ENCODE measurements at regions not wholly inside any gene's neighbourhood (a gene's known extent, or its start where the extent isn't known, plus 50 kb on each side); places are given as distances from the start of the nearest gene placed in this dataset.

DNA sequence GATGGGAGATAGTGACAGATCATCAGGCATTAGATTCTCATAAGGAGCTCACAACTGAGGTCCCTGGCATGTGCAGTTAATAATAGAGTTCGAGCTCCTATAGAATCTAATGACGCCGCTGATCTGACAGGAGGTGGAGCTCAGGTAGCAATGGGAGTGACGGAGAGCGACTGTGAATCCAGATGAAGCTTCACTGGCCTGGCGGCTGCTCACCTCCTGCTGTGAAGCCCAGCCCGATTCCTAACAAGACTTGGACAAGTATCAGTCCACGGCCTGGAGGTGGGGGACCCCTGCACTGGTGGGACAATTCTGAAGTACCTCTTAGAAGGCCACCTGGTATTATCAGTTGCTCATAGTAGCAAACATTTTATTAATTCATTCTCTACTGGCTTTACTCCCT, 377.9 kb upstream of the ITGA1 start:
- no peak for DNase-seq (ENCODE audit: low read depth in 3 of 3)

DNA sequence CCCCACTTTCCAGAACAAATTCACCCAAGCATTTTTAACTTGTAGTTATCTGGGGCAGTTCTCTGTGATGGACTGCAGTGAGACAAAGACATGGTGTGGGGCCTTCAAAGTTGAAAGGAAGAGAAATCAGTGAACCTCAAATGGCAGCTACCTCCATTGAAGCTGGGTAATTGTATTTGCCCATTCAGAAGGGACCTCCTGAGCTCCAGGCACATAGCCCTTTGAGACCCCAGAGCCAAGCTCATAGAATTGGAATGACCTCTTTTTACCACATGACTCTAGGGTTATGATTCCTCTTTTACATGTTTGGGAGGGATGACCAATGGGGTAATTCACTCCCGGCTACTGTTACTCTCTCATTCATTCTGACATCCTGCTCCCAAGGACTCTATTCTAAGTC, 368.4 kb upstream of the ITGA1 start:
- DNase-seq (ENCODE audit: low read depth in 3 of 3) = no peak

DNA sequence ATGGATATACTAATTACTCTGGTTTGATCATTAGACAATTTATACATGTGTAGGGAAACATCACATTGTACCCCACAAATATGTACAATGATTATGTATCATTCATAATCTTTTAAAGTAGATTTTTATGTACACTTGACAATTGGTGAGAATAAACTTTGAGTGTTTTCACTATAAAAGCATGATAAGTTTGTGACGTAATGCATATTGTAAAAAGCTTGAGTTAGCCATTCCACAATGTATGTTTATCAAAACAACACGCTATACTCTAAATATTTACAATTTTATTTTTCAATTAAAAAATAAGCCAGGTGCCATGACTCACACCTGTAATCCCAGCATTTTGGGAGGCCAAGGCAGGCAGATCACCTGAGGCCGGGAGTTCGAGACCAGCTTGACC, 360.1 kb upstream of the ITGA1 start:
- no peak for DNase-seq (ENCODE audit: low read depth in 3 of 3)

DNA sequence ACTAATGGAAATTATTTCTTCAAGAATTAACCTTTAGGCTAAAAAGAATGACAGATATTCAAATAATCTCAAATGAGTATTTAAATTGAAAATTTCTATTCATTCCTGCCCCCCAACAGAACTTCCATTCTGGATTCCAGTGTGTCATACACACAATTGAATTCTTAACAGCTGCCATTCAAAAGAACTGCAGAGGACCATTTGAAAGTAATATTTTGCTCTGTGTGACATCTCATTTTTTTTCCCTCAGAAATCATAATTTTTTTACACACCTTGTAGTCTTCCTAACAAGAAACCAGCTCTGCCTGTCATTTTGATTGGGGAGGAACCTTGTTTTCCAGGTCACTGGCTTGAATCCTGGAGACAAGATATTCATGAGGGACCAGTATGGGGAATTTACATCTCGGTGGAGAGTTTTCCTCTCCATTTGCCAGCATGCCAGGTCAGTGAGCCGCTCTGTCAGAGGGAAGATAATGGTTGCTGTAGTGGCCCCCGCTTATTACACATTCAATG, 358.7 kb upstream of the ITGA1 start:
- no peak for DNase-seq (ENCODE audit: low read depth in 3 of 3)

DNA sequence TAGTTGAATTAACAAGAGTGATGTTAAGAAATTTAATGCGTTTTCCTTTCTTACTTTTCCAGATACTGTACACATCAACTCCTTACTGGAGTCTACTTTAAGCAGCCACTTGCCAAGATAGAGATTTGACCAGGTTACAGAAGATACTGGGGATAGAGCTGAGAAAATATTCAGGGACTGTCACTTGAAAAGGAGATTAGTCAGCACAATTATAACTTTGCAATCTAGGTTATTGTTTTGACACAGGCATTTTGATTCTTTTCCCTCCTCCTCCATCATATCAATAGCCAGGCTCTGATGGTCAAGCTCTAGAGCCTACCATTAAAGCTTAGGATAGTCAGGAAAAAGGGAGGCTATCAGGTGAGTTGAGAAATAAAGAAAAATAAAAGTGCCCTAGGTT, 345.9 kb upstream of the ITGA1 start:
- DNase-seq (ENCODE audit: low read depth in 3 of 3) = no peak

DNA sequence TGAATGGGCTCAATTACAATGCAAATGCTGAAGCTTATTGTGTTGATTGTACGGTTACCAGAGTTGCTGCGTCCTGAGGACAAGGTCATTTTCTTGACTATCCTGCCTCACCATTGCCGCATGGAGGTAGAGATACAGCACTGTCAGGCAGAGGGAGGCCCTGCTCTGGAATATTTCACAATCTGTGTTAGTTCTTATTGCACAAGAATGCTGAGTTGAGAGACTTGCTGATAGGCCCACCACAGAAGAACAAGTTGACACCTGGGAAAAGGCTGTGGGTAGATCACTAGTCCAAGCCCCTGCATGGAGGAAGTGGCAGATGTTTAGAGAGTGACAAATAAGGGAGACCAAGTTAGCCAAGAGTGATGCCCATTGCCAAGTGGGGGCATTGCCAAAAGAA, 344.5 kb upstream of the ITGA1 start:
- no peak for DNase-seq (ENCODE audit: low read depth in 3 of 3)

DNA sequence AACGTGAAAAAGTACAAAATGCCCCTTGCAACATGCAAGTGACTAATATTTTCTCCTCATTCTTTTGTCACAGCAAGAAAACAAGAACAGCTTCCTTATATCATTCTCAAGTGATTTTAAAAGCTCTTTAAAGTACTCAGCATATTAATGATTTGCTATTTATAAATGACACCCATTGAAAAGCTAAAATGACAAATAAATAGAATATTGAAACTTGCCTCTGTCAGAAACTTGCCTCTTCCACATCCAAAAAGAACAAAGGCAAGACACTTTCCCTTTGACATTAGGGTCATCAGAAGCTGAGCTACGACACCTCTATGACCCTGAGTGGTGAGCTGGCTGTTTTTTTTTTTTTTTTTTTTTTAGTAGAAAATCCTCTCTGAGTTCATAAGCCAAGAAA, 339.6 kb upstream of the ITGA1 start:
- no peak for DNase-seq (ENCODE audit: low read depth in 3 of 3)

DNA sequence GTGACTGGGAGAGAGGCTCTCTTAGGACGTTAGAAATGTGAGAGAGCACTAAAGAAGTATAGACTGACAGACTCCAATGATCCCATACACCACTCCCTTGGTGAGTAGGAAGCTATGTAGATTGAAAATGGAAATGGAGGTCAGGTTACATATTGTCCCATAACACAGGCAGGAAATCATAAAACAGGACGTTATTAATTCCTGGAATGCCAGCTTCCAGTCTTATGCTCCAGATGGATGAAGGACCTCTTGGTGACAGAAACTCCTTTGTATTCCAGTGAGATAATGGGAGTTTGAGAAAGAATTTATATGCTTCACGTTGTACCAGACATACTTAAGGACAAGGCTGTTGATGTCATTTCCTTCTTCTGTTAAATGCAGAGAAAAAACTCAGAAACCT, 338.2 kb upstream of the ITGA1 start:
- no peak for DNase-seq (ENCODE audit: low read depth in 3 of 3)

DNA sequence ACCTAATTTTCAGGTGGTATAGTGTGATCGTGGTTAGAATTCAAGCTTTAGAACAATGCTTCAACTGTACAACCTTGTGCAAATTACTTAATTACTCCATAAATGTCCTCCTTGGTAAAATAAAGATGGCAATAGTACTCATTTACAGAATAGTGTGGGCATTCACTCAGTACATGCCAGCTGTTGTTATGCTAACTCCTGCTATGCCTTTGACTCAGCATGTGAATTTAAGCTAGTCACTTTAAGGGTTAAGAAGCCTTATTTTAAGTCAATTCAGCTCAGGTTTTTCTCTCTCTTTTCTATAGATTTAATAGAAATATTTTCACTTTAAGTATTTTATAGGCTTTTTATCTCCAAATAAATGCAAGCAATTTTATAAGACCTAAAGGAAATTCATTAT, 335.6 kb upstream of the ITGA1 start:
- no peak for DNase-seq (ENCODE audit: low read depth in 3 of 3)

DNA sequence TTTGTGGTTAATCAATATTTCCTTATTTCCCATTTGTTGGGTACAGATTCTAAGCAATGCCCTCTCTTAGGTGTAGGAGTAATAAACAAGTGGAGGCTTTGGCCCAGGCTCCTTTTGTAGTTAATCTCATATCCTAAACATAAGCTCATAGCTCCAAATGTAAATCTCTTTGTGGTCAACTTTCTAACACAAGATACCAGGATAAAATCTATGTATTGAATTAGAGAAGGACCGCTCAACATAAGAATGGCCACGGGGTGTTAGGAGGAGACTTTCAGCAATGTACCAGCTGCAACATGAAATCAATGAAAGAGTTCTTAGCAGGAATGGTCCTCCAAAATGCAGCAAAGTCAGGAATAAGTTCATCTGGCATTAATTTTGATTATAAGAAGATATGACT, 334.5 kb upstream of the ITGA1 start:
- no peak for DNase-seq (ENCODE audit: low read depth in 3 of 3)

DNA sequence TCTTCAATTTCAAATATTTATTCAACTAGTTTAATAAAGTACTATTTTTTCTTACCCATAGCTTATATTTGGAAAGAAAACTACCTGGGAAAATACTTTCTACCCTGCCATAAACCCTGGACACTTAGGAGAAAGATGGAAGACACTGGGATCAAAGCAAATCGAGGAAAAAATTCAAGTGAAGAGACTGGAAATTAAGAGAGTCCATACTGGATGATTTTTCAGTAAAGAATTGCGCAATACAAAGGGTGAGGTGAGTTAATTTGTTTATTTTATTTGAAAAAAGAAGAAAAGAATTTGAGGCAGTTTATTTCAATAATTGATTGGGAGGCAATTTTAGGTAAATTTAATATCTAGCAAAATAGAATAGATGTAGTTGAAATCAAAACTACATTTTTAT, 331.8 kb upstream of the ITGA1 start:
- no peak for DNase-seq (ENCODE audit: low read depth in 3 of 3)

DNA sequence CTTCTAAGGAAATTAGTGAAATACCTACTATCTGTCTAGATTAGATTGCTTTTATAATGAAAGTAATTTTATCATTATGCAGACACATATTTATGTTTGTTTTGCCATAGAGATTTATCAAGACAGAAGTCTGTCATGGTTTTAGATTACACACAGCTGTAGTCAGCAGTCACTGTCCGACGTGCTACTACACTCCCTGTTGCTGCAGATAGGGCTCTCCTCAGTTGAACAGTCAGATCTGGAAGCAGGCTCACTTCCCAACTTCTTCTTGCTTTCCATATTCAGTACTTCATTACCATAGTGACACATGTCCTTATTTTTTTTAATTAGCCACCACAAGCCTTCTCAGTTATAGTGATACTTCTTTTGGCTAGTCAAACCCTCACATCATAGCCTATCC, 329.9 kb upstream of the ITGA1 start:
- no peak for DNase-seq (ENCODE audit: low read depth in 3 of 3)

DNA sequence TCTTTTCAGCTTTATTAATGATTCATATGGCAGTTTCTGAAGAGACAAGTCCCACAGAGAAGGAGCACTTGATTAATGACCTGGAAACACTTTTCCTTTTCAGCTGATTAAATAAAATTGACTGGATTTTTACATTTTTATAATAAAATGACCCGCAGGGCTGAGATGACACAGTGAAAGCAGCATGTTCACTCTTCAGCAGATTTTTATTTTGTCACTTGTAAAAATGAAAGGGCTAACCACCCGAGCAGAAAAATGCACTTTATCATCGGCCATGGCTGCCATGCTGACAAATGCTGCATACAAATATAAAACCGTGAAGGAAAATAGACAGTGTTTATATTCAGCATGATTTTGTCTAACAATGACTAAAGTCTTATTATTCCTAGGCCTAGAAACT, 321.6 kb upstream of the ITGA1 start:
- DNase-seq (ENCODE audit: low read depth in 3 of 3) = no peak

DNA sequence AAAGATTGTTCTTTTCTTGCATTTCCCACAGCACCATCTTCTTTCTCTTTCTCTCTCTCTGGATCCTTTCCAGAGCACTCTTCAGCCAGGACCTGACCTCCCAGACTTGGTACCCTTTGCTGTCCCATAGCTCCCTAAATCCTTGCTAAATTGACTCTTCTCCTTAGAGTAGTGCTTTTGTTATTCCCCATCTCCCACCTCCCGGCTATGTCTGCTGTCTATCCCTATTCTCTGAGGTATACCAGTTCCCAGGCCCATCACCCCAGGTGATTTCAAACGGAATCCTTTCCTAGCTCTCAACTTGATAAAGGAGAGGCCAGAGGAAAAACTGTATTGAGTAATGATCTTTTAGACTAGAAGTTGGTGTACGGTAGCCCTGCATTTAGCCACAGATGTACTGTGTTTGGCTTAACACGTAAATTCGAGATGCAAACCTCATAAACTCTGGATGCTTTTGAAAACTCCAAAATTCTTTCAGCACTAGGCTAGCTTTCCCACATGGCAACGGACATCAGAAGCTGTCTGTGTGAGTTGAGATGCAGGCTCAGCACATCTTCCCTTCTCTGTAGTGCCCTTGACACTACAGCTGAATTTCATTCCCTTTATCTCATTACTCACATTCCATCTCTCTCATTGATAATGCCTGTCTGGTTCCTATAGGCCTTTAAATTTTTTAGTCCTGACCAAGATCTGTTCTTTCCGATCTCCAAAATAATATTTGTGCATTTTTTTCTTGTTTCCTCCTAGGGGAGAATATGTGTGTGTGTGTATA, 320.8 kb upstream of the ITGA1 start:
- DNase-seq (ENCODE audit: low read depth in 3 of 3) = no peak

DNA sequence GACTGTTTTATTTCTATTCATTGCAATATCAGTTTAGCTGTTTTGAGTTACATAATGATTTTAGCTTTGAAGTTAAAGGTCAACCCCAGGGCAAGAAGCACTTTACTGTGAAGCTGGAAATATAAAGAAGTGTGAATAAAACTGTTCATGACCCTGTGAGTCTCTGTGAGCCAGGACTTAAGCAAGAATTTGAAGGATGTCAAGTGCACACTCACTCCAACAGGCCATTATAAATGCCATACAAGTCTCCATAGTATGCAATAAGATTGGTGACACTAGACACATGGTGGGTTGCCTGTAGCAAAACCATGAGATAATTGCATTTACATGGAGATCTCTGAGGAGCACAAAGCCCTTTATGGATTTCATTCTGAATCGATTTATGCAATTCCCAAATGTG, 318.7 kb upstream of the ITGA1 start:
- DNase-seq (ENCODE audit: low read depth in 3 of 3) = no peak

DNA sequence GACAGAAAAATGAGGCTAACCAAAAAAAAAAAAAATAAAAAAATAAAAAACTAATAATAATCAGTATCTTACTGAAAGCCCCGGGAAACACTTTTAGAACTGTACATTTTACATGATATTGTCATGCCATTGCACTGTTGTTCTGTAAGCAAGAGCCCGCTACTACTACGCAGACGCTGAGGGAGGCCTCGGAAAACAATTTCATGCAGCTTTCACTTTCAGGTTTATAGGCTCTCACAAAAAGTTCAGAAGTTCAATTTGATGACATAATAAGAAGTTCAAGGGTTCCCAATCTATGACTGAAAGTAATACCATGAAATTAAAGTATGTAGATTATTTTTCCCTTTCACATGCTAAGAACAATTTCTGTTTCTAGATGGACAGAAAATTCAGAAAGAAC, 318.3 kb upstream of the ITGA1 start:
- DNase-seq (ENCODE audit: low read depth in 3 of 3) = no peak

DNA sequence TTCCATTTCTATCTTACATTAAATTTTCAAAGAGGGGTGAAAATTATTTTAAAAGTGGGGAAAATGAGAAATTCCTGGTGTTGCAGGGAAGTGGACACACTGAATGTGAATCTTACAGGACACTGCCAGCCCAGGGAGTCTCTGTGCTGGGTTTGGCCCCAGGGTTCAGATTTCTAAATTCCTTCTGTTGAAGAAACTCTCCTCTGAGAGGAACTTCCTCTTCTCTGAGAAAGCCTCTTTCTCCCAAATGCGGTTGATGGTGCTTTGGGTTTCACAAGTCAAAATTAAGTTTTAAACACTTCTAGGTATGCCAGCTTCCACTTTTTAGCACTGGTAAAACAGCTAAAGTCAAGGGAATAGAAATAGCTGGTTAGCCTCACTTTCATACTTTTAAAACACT, 317.9 kb upstream of the ITGA1 start:
- no peak for DNase-seq (ENCODE audit: low read depth in 3 of 3)

DNA sequence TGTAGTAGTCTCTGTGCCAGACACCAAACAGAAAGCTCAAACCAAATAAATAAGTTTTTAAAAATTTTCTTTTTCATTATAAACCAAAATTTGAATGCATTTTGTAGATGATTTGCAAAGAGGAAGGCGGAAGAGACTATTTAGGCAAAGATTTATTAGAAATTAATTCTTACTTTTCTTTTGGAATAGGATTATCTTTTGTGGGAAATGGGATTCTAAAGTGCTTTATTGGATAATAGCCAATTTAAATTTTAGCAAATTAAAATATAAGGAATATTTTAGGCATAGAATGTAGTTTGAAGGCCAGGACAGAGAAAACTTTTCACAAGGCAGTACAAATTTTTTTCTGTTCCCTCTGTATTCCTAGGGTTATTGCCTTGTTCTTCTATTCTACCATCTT, 311.4 kb upstream of the ITGA1 start:
- DNase-seq (ENCODE audit: low read depth in 3 of 3) = no peak

DNA sequence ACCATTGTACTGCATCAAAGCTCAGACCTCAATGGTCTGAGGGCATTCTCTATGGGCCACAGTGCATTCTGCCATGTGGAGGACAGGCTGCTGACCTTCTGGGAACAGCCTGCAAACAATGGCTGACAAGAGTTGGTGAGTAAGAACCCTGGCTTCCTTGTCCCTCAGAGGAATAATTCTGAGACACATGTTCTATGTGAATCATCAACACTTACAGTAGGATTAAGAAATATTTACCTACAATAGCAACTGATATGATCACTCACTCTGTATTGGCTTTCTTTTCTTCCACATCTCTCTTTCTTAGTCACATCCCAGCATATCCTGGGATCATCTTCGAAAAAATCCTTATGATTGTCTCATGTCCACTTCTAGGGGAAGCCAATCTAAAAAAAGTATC, 306.5 kb upstream of the ITGA1 start:
- no peak for DNase-seq (ENCODE audit: low read depth in 3 of 3)

DNA sequence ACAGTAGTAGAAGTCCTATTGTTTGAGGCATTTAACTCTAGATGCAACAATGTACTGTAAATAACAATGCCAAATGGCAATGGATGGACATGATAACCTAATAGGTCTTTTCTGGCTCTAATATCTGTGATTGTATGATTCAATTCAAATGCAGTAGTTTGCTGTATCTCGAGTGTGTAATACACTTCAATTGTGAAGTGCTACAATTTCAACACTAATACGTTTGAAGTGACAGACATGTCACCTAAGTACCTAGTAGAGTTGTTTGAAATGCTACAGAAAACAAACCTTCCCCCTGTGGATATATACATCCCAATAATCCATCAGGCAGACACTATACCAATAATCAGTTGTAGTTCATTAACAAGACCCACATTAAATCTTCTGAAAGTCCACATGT, 305.9 kb upstream of the ITGA1 start:
- no peak for DNase-seq (ENCODE audit: low read depth in 3 of 3)

DNA sequence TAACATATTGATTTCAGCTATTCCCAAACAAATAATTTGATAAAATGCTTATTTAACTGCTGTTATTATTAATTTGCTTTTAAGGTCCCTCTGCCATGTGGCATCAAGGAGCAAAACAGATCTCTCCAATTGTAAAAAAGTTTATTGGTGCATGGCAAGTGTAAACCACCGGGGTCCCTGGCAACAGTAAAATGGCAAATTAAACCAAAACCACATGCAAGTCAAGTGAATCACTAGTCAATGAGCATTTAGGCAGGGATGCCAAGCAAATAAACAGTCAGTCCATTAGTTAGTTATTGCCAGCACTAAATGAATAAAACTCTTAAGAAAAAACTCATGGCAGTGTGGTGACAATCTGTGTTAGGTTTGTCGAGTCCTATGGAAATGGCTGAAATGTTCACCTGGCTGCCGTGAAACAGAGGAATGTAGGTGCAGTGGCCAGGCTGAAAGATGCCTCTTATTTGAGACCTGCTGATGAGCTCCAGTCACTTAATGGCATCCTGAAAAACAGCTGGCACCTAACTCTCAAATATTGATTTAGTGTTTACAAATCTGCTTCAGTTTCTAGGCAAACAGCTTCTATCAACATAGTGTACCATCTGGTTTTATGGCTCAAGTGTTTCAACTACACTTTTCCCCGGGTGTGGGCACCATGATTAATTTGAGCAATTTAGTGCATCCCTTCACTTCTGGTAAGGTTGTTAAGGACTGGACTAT, 296.5 kb upstream of the ITGA1 start:
- DNase-seq (ENCODE audit: low read depth in 3 of 3) = no peak

DNA sequence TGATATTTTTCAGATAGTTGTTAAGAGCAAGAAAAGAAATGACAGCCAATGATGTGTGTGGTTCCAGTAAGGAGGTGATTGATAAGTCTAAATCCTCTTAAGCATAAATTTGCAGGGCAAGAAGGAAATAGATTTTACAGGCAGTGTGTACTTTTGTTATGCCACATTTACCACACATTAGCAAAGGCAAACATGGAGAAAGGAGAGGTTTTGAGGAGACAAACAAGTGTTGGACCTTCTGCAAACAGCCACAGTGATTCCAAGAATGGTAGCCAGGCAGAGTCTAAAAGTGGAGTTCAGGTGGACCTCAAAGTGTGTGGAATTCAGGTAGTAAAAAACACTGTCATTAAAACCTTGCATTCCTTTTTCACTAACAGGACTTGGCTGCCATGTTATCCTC, 295.9 kb upstream of the ITGA1 start:
- no peak for DNase-seq (ENCODE audit: low read depth in 3 of 3)

DNA sequence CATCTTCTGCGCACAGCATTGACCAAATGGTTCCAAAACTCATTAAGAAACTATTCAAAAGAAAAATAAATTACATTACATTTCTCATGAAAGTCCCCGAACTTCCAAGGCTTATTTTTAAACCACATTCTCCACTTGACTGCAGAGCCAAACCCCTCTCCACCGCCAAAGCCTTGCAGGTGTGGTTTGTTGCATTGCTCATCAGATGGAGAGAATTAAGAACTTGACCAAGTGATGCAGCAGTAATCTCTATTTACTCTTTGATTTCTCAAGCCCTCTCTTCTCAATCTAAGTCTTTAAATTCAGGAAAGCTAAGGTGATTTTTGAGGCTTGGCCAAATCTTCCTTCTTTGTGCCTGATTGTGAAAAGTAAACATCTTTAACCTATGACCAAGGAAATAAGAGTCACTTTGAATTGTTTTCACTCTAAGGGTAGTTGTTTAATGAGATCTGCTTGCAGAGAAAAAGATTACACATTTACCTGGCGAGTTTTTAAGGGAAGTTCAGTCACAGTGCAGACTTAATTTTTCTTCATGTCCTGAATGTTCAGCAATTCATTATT, 290.5 kb upstream of the ITGA1 start:
- no peak for DNase-seq (ENCODE audit: low read depth in 3 of 3)
